ENCODE measurements at regions not wholly inside any gene's neighbourhood (a gene's known extent, or its start where the extent isn't known, plus 50 kb on each side); places are given as distances from the start of the nearest gene placed in this dataset.
A peak's percentile ranks its signal among the peaks of the same experiment; 100 is the strongest.

GRCh38 chr3:30551927-30552326, 54.5 kb upstream of the TGFBR2 start:
- TF ChIP-seq JUNB (IDR thresholded peaks at IDR 0.05; ENCODE audit: unreplicated experiment) (no peak), CTCF (conservative IDR thresholded peaks at IDR 0.05; ENCODE audit: low read depth in 2 of 2) (no peak), EZH2 (IDR thresholded peaks at IDR 0.05; ENCODE audit: low read depth, unreplicated experiment) (no peak), REST (IDR thresholded peaks at IDR 0.05; ENCODE audit: unreplicated experiment) (no peak), EZH2phosphoT487 (IDR thresholded peaks at IDR 0.05; ENCODE audit: unreplicated experiment) (no peak), POLR2AphosphoS5 (IDR thresholded peaks at IDR 0.05; ENCODE audit: low read depth) (no peak), CREB1 (CRISPR knock-in tag; IDR thresholded peaks at IDR 0.05; ENCODE audit: low read depth) (no peak), NANOG (IDR thresholded peaks at IDR 0.05; ENCODE audit: borderline replicate concordance) (peak; percentile 34; the same call in 1 of the 2 replicates)

Data from GM23338 (cell line).